Posterior vena cava (tissue), 2 donors: ENCODE measurements at regions not wholly inside any gene's neighbourhood (a gene's known extent, or its start where the extent isn't known, plus 50 kb on each side); places are given as distances from the start of the nearest gene placed in this dataset.

Source experiments
- DNase-seq: peaks from one replicate; pipeline ENCODE4 v3.0.0-alpha.2; 2020; ENCODE audit warnings: low spot score
- intact Hi-C, 2 donors: fragments of 100-400 bp; cut with DNase I; formaldehyde crosslinking; loops; one replicate each; pipeline versions ENCODE4 v1.14.1 to v1.14.2; 2022 to 2023
- donor health status: DM: yes; HTN: yes; CAD: no.
- donor health status: DM: yes; HTN: yes; CAD: no.

GRCh38 chr10:128922619-128923196 lies 544.3 kb upstream of the MGMT start:
- intact Hi-C loops: no loop called here
- no peak for DNase-seq

DNA sequence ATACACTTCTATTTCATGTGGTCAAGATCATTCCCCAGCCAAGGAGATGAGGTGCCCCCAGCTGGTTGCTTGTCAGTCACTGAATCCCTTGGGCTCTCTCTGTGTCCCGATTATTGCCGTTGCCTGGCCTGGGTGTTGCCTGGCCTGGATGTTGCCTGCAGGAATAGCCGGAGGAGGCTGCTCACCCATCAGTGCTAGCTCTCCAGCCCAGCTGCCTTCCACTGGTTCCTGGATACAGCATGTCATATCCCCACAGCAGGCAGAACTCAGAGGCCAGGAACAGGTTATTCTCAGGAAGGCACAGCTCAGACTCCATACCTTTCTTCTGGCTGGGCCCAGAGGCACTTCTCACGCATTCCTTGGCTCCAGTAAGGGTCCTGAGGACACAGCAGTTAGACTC lies 542.1 kb upstream of the MGMT start:
- DNase-seq: no peak
- intact Hi-C loops: no loop called here

DNA sequence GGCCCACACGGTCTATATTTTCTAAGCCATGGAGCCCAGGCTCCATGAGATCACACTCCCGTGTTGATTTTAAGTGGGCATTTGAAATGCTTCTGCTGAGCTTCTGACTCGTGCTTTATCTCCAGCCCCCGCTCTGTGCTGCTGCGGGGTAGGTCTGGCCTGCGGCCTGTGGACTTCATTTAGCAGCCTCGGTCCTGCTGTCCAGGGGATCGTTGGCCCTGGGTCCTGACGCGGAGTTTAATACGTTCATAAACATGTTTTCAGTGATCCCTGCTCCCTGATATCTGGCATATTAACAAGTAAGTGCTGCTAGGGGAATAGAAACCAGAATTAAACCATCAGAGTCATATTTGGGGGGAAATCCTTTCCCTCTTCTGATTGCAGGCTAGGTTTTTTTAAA lies 540.3 kb upstream of the MGMT start:
- DNase-seq: no peak

DNA sequence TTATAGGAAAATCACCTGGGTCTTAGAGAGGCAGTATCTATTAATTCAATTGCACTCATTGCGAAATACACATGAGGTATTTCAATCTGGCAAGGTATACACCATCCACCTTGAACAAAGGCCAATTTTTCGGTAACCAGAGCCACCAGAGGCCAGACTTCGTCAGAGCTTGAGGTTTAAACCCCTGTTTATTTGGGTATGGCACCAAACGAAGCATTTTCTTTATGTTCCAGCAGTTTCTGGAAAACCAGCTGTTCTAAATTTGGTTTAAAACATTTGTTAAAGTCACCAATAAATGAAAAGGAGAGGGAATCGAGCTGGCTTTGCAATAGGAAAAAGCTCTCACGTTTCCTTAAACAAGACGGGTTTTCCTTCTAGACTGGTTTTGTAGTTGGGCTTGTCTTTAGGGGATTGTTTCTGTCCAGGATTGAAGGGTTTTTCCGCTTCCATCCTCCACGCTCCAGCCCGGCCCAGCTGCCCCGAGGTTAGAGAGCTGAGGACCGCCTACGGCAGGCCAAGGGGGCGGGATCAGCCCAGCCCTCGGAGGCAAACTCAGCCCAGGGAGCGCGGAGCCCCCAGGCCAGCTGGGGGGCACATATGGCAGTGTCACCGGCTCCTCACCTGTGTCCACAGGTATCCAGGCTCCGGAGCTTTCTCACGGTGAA lies 539.4 kb upstream of the MGMT start:
- DNase-seq: no peak
- intact Hi-C loops: no loop called here

More for the DNA sequence above, 540.3 kb upstream of the MGMT start:
- intact Hi-C loops: no loop called here

- intact Hi-C loops: no loop called here
- no peak for DNase-seq
Measured at GRCh38 chr10:128928231-128928836, 538.7 kb upstream of the MGMT start.

- intact Hi-C loops: no loop called here
- DNase-seq: no peak
Measured at GRCh38 chr10:128929131-128929530, 537.9 kb upstream of the MGMT start.

DNA sequence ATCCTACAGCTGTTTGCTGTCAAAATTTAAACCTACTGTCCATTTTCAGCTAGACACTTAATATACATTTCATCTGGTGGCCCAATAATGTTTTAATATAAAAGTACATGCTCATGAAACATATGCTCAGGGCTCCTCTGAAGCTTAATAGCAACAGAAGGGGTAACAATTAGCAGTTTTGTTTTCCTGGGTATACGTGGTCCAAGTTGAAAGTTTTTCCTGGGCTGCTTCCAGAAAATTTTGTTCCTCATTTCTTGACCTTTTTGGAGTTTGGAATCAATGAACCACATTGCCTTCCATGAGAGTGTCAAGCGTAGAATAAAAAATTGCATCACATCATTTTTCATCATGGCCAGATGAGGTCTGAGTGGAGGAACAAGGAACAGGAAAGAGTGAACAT lies 537.3 kb upstream of the MGMT start:
- DNase-seq: no peak
- intact Hi-C loops: no loop called here

GRCh38 chr10:128930515-128930914 lies 536.5 kb upstream of the MGMT start:
- intact Hi-C loops: no loop called here
- no peak for DNase-seq

- no peak for DNase-seq
- intact Hi-C loops: no loop called here
Measured at GRCh38 chr10:128932071-128932820, 534.8 kb upstream of the MGMT start.

- intact Hi-C loops: no loop called here
Measured at GRCh38 chr10:128934492-128934891, 532.5 kb upstream of the MGMT start.

DNA sequence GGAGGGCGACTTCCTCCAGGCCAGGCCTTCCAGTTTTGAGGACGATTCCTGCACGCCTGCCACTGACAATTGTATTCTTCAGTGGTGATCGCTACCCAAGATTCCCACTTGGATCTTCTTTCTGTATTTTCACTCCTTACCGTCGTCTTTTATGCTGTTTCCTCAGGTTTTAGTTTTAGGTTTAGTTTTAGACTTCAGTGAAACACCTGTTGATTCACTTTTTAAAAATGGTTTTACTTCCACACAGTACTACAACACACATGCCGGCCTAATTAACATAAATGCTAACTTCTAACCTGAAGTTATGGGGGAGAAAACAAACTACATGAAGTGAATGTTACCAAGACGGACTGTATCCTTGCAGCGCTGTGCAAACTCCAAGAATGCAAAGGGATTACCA lies 530.6 kb upstream of the MGMT start:
- intact Hi-C loops: no loop called here
- no peak for DNase-seq

More at GRCh38 chr10:128934492-128934891, 532.5 kb upstream of the MGMT start:
- no peak for DNase-seq

GRCh38 chr10:128938558-128938957 lies 528.5 kb upstream of the MGMT start:
- intact Hi-C loops: no loop called here
- DNase-seq: no peak

GRCh38 chr10:128940081-128940480 lies 527.0 kb upstream of the MGMT start:
- DNase-seq: no peak
- intact Hi-C loops: no loop called here

DNA sequence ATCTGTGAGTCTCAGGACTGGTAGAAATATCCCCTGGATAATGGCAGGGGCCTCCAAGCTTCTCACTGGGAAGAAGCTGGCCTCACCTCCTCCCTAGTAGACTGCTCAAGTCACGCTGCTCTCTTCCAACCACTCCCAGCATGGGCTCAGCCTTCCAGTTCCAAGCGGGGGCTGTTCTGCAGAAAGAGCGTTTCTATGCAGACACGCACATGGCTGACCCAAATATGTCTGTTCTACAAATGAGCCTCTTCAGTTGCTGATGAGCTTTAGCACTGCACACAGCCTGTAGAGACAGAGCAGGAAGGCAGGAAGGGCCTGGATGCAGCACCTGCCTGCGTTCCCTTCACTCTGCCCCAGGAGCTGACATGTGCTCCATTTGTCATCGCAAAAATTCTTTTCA lies 523.9 kb upstream of the MGMT start:
- intact Hi-C loops: no loop called here
- DNase-seq: no peak

GRCh38 chr10:128945398-128945797 lies 521.6 kb upstream of the MGMT start:
- DNase-seq: no peak
- intact Hi-C loops: no loop called here

- DNase-seq: no peak
- intact Hi-C loops: no loop called here
Measured at GRCh38 chr10:128950159-128950915, 516.7 kb upstream of the MGMT start.

GRCh38 chr10:128950916-128951275 lies 516.1 kb upstream of the MGMT start:
- no peak for DNase-seq
- intact Hi-C loops: no loop called here

DNA sequence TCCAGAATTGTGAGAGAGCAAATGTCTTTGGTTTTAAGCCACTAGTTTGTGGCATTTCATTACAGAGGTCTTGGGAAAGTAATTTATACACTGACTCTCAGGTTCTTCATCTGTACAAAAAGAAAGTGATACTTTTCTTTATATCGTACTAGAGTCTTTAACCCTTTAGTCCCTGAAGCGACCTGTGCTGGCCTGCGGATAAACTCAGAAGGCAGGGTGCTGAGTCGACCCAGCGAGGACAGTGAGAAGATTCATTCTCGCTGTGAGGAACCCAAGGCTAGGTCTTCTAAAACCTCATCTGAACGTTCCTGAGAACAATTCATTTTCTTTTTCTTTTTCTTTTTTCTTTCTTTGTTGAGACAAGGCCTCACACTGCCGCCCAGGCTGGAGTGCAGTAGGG lies 514.2 kb upstream of the MGMT start:
- intact Hi-C loops: no loop called here
- DNase-seq: no peak

DNA sequence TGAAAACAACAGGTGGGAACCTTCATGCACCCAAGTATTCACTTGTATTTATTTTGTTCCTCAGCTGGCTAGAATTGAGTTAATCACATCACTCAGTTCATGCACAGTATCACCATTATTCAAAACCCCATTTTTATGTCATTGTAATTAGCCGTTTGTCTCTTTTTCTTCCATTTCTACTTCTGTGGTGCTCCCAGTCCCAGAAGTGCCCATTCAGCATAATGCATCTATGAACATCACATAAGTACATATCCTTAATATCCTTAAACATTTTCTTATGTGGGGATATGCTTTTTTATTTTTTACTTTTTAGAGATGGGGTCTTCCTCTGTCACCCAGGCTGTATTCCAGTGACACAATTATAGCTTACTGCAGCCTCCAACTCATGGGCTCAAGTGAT lies 510.9 kb upstream of the MGMT start:
- DNase-seq: no peak
- intact Hi-C loops: no loop called here

- intact Hi-C loops: no loop called here
- DNase-seq: no peak
Measured at GRCh38 chr10:128957221-128957620, 509.8 kb upstream of the MGMT start.
